ENCODE measurements at regions not wholly inside any gene's neighbourhood (a gene's known extent, or its start where the extent isn't known, plus 50 kb on each side); places are given as distances from the start of the nearest gene placed in this dataset.
"Not testable (repeated sequence)": the region's sequence is repeated elsewhere in the genome, so short reads cannot be mapped to it uniquely, and the experiment has no call there.

GRCh38 chr4:167867191-167867590 is 225.1 kb upstream of the ANXA10 start:
- Histone ChIP-seq H3K79me2 (ENCODE audit: insufficient read depth, low read length) (no peaks in the 10 kb centered on the region), H3K36me3 (ENCODE audit: insufficient read depth, low read length) (no peaks in the 10 kb centered on the region), H3K27me3 (ENCODE audit: insufficient read depth, low read length) (no peaks in the 10 kb centered on the region), H3K4me2 (ENCODE audit: insufficient read depth, low read length) (no peak overlapping the region), H3K4me1 (ENCODE audit: insufficient read depth, low read length) (no peaks in the 10 kb centered on the region), H3K9me3 (ENCODE audit: low read depth, low read length) (no peaks in the 10 kb centered on the region), H3K27ac (ENCODE audit: low read depth, low read length) (no peak overlapping the region), H2AFZ (ENCODE audit: low read length) (no peak overlapping the region), H3K4me3 (ENCODE audit: insufficient read depth, low read length) (no peak overlapping the region), H4K20me1 (ENCODE audit: insufficient read depth, low read length) (no peaks in the 10 kb centered on the region)
- no peak for DNase-seq (ENCODE audit: insufficient read length, low spot score, missing footprints)
- no peak for TF ChIP-seq CTCF (IDR thresholded peaks at IDR 0.05; ENCODE audit: extremely low read depth, low read depth, low read length)

GRCh38 chr4:167868163-167868562 is 224.2 kb upstream of the ANXA10 start:
- H4K20me1 ChIP-seq (ENCODE audit: insufficient read depth, low read length) = no peaks in the 10 kb centered on the region
- no peaks in the 10 kb centered on the region for H3K27me3 ChIP-seq (ENCODE audit: insufficient read depth, low read length)
- no peak for TF ChIP-seq CTCF (IDR thresholded peaks at IDR 0.05; ENCODE audit: extremely low read depth, low read depth, low read length)
- no peak overlapping the region for H2AFZ ChIP-seq (ENCODE audit: low read length)
- H3K9me3 ChIP-seq (ENCODE audit: low read depth, low read length) = no peaks in the 10 kb centered on the region
- no peak overlapping the region for H3K4me3 ChIP-seq (ENCODE audit: insufficient read depth, low read length)
- H3K4me1 ChIP-seq (ENCODE audit: insufficient read depth, low read length) = no peaks in the 10 kb centered on the region
- no peaks in the 10 kb centered on the region for H3K79me2 ChIP-seq (ENCODE audit: insufficient read depth, low read length)
- H3K27ac ChIP-seq (ENCODE audit: low read depth, low read length) = no peak overlapping the region
- no peaks in the 10 kb centered on the region for H3K36me3 ChIP-seq (ENCODE audit: insufficient read depth, low read length)
- no peak for DNase-seq (ENCODE audit: insufficient read length, low spot score, missing footprints)
- no peak overlapping the region for H3K4me2 ChIP-seq (ENCODE audit: insufficient read depth, low read length)

- no peak overlapping the region for H2AFZ ChIP-seq (ENCODE audit: low read length)
- no peaks in the 10 kb centered on the region for H3K27me3 ChIP-seq (ENCODE audit: insufficient read depth, low read length)
- H4K20me1 ChIP-seq (ENCODE audit: insufficient read depth, low read length) = no peaks in the 10 kb centered on the region
- no peak for DNase-seq (ENCODE audit: insufficient read length, low spot score, missing footprints)
- H3K9me3 ChIP-seq (ENCODE audit: low read depth, low read length) = no peaks in the 10 kb centered on the region
- no peak for TF ChIP-seq CTCF (IDR thresholded peaks at IDR 0.05; ENCODE audit: extremely low read depth, low read depth, low read length)
- no peaks in the 10 kb centered on the region for H3K36me3 ChIP-seq (ENCODE audit: insufficient read depth, low read length)
- H3K79me2 ChIP-seq (ENCODE audit: insufficient read depth, low read length) = no peaks in the 10 kb centered on the region
- no peak overlapping the region for H3K4me3 ChIP-seq (ENCODE audit: insufficient read depth, low read length)
- H3K4me2 ChIP-seq (ENCODE audit: insufficient read depth, low read length) = no peak overlapping the region
- no peaks in the 10 kb centered on the region for H3K4me1 ChIP-seq (ENCODE audit: insufficient read depth, low read length)
- H3K27ac ChIP-seq (ENCODE audit: low read depth, low read length) = no peak overlapping the region
Measured at GRCh38 chr4:167873496-167873895, 218.8 kb upstream of the ANXA10 start.

GRCh38 chr4:167876091-167876490 is 216.2 kb upstream of the ANXA10 start:
- H3K27me3 ChIP-seq (ENCODE audit: insufficient read depth, low read length); H3K27ac ChIP-seq (ENCODE audit: low read depth, low read length); H3K4me1 ChIP-seq (ENCODE audit: insufficient read depth, low read length); H3K36me3 ChIP-seq (ENCODE audit: insufficient read depth, low read length); H3K4me3 ChIP-seq (ENCODE audit: insufficient read depth, low read length); H3K79me2 ChIP-seq (ENCODE audit: insufficient read depth, low read length); H3K4me2 ChIP-seq (ENCODE audit: insufficient read depth, low read length); H3K9me3 ChIP-seq (ENCODE audit: low read depth, low read length); H2AFZ ChIP-seq (ENCODE audit: low read length); H4K20me1 ChIP-seq (ENCODE audit: insufficient read depth, low read length): not testable (repeated sequence)
- DNase-seq (ENCODE audit: insufficient read length, low spot score, missing footprints) = peak; percentile 17

GRCh38 chr4:167877826-167878225 is 214.5 kb upstream of the ANXA10 start:
- H3K9me3 ChIP-seq (ENCODE audit: low read depth, low read length); DNase-seq (ENCODE audit: insufficient read length, low spot score, missing footprints); H3K27me3 ChIP-seq (ENCODE audit: insufficient read depth, low read length); H2AFZ ChIP-seq (ENCODE audit: low read length); H3K36me3 ChIP-seq (ENCODE audit: insufficient read depth, low read length); H3K4me2 ChIP-seq (ENCODE audit: insufficient read depth, low read length); H4K20me1 ChIP-seq (ENCODE audit: insufficient read depth, low read length); H3K79me2 ChIP-seq (ENCODE audit: insufficient read depth, low read length); H3K27ac ChIP-seq (ENCODE audit: low read depth, low read length); H3K4me3 ChIP-seq (ENCODE audit: insufficient read depth, low read length); H3K4me1 ChIP-seq (ENCODE audit: insufficient read depth, low read length): not testable (repeated sequence)
